SK-N-SH (cell line): ENCODE measurements at regions not wholly inside any gene's neighbourhood (a gene's known extent, or its start where the extent isn't known, plus 50 kb on each side); places are given as distances from the start of the nearest gene placed in this dataset.

Source experiments
- CTCF ChIP-seq: fragments of 200-600 bp; sonication (generic); IDR thresholded peaks from 2 replicates; pipeline ENCODE4 v1.6.1; 2017; ENCODE audit warnings: antibody characterized with exemption, mild to moderate bottlenecking, moderate library complexity
- EZH2phosphoT487 ChIP-seq: fragments of 200-600 bp; sonication (generic); IDR thresholded peaks from 2 replicates; pipeline ENCODE4 v1.6.1; 2017; ENCODE audit warnings: low read depth, mixed run types, mild to moderate bottlenecking, antibody characterized with exemption, moderate library complexity, borderline replicate concordance
- FOXM1 ChIP-seq: IDR thresholded peaks from 2 replicates; pipeline ENCODE4 v1.4.0; 2012; ENCODE audit warnings: low read depth, mild to moderate bottlenecking
- MXI1 ChIP-seq: IDR thresholded peaks from 2 replicates; pipeline ENCODE4 v1.6.1; 2012; ENCODE audit warnings: mild to moderate bottlenecking, low read depth, low read length, improper control_type of control experiment
- NFIC ChIP-seq: IDR thresholded peaks from 2 replicates; pipeline ENCODE4 v1.4.0; 2012; ENCODE audit warnings: borderline replicate concordance
- POLR2AphosphoS5 ChIP-seq: IDR thresholded peaks from 2 replicates; pipeline ENCODE4 v1.6.1; 2012; ENCODE audit warnings: low read depth, low read length
- RAD21 ChIP-seq: IDR thresholded peaks from 2 replicates; pipeline ENCODE4 v1.6.1; 2012; ENCODE audit warnings: mild to moderate bottlenecking, low read length
- RFX5 ChIP-seq: IDR thresholded peaks from 2 replicates; pipeline ENCODE4 v1.6.1; 2012; ENCODE audit warnings: mild to moderate bottlenecking, improper control_type of control experiment, low read length

GRCh38 chr2:168327328-168327727 lies 79.9 kb upstream of the STK39 start:
- TF ChIP-seq CTCF, result no peak
- no peak for TF ChIP-seq RFX5
- TF ChIP-seq POLR2AphosphoS5, result no peak
- TF ChIP-seq FOXM1, result no peak
- TF ChIP-seq RAD21, result no peak
- TF ChIP-seq MXI1, result no peak
- no peak for TF ChIP-seq NFIC
- no peak for TF ChIP-seq EZH2phosphoT487
